ENCODE measurements at regions not wholly inside any gene's neighbourhood (a gene's known extent, or its start where the extent isn't known, plus 50 kb on each side); places are given as distances from the start of the nearest gene placed in this dataset.

DNA sequence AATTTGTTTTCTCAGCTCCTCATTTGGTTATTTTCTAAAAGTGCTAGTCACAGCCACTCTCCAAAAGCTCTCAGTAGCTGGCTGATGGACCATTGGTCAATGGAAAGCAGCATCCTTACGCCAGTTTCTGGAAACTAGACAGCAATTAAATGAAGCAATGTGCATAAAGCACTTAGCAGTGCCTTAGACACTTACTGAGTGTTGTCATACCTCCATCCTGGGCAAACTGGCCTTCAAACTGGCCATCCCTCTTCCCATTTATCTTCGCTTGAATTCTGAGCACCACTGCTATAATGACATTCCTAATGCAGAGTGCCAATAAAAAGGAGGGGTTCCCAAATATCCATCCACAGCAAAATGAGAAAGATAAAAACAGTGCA, 209.2 kb downstream of the ENC1 start:
- TF ChIP-seq, protein P1, sequence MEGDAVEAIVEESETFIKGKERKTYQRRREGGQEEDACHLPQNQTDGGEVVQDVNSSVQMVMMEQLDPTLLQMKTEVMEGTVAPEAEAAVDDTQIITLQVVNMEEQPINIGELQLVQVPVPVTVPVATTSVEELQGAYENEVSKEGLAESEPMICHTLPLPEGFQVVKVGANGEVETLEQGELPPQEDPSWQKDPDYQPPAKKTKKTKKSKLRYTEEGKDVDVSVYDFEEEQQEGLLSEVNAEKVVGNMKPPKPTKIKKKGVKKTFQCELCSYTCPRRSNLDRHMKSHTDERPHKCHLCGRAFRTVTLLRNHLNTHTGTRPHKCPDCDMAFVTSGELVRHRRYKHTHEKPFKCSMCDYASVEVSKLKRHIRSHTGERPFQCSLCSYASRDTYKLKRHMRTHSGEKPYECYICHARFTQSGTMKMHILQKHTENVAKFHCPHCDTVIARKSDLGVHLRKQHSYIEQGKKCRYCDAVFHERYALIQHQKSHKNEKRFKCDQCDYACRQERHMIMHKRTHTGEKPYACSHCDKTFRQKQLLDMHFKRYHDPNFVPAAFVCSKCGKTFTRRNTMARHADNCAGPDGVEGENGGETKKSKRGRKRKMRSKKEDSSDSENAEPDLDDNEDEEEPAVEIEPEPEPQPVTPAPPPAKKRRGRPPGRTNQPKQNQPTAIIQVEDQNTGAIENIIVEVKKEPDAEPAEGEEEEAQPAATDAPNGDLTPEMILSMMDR (IDR thresholded peaks at IDR 0.05), result no peak

DNA sequence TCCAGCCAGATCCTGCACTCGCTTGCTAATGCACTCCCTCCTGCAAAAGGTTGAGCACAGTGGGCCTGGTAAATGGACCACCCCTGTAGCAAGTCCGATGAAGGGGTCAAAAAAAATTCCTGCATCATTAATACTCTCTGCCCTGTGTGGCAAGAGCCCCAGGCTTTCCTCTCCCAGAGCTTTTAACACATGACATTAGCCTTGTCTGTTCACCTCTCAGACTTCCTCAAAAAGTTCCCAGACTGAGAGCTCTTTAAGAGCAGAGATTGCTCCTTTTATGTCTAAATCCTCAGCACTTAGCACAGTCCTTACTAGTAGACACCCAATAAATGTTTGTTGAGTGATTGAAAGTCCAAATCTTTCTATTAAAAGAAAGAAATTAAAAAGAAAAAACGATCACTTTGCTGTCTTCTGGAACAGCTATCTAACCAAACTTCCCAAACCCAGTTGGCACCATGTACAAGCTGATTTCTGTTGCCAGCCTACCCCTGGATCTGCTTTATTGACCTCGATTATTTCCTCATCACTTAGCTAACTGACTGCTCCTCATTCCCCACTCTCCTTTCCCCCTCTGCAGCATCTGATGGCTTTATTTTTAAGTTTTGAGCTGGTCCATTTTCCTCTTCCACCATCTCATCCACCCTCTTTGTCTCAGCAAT, 209.8 kb downstream of the ENC1 start:
- TF ChIP-seq, protein P1 (IDR thresholded peaks at IDR 0.05), result no peak

DNA sequence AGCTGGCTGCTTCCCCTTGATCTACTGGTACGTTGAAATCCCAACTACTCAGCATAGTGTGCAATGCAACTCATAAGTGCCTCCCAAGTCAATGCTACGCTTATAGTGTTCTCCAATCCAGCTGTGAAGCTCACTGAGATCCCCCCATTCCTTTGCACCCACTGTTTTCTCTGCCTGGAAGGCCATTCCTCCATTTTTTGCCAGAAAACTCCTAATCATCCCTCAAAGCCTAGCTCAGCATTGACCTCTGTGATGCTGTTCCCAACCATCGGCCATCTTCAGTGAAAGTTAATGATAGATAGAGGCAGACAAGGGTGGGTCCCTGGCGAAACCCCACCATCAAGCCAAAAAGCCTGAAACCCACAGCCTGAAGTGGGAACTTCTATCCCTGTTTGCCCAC, 211.0 kb downstream of the ENC1 start:
- TF ChIP-seq, protein P1 (IDR thresholded peaks at IDR 0.05), result no peak

DNA sequence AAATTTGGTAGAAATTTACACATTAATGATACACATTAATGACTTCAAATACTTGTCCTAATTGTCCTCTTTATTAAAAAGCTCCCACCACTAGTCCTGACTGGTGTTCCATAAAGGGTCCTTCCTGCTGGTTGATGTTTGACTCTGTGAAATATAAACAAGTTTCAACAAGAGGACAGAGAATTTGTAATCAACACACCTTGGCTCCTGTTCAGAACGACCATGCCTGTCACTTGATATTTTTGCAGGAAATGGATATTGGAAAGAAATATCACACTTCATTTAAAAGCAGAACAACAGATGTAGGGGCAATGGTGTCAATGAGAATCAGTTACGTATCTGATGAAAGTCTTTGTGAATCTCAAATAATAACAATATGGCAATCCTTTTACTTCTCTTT, 211.7 kb downstream of the ENC1 start:
- TF ChIP-seq, protein P1 (IDR thresholded peaks at IDR 0.05), result no peak

GRCh38 chr5:74428275-74428674, 212.3 kb downstream of the ENC1 start:
- TF ChIP-seq, protein P1 (IDR thresholded peaks at IDR 0.05), result no peak

- TF ChIP-seq, protein P1 (IDR thresholded peaks at IDR 0.05), result no peak
These were observed 214.0 kb downstream of the ENC1 start for GRCh38 chr5:74426506-74426905.

- TF ChIP-seq, protein P1 (IDR thresholded peaks at IDR 0.05), result no peak
These were observed 216.2 kb downstream of the ENC1 start for GRCh38 chr5:74424162-74424868.

Measured in LNCAP (cell line).